ENCODE measurements at regions not wholly inside any gene's neighbourhood (a gene's known extent, or its start where the extent isn't known, plus 50 kb on each side); places are given as distances from the start of the nearest gene placed in this dataset.

- H3K36me3 Mint-ChIP-seq (ENCODE audit: insufficient read depth, unreplicated experiment) = no peaks in the 10 kb centered on the region
- BruUV-seq (replicated peaks) = no TSS peak
- intact Hi-C loops (cut with micrococcal nuclease; ENCODE audit: unreplicated experiment) = no loop called here
- no peak overlapping the region for H3K27ac Mint-ChIP-seq (ENCODE audit: unreplicated experiment)
- no peaks in the 10 kb centered on the region for H3K4me1 Mint-ChIP-seq (ENCODE audit: low read depth, unreplicated experiment)
- DNase-seq = no peak
- no peak overlapping the region for H3K4me3 Mint-ChIP-seq (ENCODE audit: low read depth, unreplicated experiment)
- CTCF ChIA-PET = no interaction called here
- no peak for TF ChIP-seq CTCF (IDR thresholded peaks at IDR 0.05; ENCODE audit: unreplicated experiment)
- peaks cover 12% of the 10 kb centered on the region for H3K9me3 Mint-ChIP-seq (ENCODE audit: low read depth, unreplicated experiment)
- H3K27me3 Mint-ChIP-seq (ENCODE audit: unreplicated experiment) = no peaks in the 10 kb centered on the region
Observed at GRCh38 chr3:74673326-74673725, 58.9 kb upstream of the CNTN3 start.

GRCh38 chr3:74664606-74665005 lies 50.1 kb upstream of the CNTN3 start:
- Mint-ChIP-seq H3K4me3 (ENCODE audit: low read depth, unreplicated experiment) (no peak overlapping the region), H3K36me3 (ENCODE audit: insufficient read depth, unreplicated experiment) (no peaks in the 10 kb centered on the region), H3K4me1 (ENCODE audit: low read depth, unreplicated experiment) (no peaks in the 10 kb centered on the region), H3K27me3 (ENCODE audit: unreplicated experiment) (no peaks in the 10 kb centered on the region), H3K27ac (ENCODE audit: unreplicated experiment) (no peak overlapping the region), H3K9me3 (ENCODE audit: low read depth, unreplicated experiment) (peaks cover 10% of the 10 kb centered on the region)
- CTCF ChIA-PET = no interaction called here
- no peak for DNase-seq
- no peak for TF ChIP-seq CTCF (IDR thresholded peaks at IDR 0.05; ENCODE audit: unreplicated experiment)
- intact Hi-C loops (cut with micrococcal nuclease; ENCODE audit: unreplicated experiment) = no loop called here
- BruUV-seq (replicated peaks) = no TSS peak
